Heart left ventricle (tissue), 16 donors: ENCODE measurements at regions not wholly inside any gene's neighbourhood (a gene's known extent, or its start where the extent isn't known, plus 50 kb on each side); places are given as distances from the start of the nearest gene placed in this dataset.

Source experiments
- ATAC-seq, 4 donors: fragments of 200-7000 bp; cut with Tn5 transposase; one replicate each; pipeline ENCODE4 v1.9.1; 2020 to 2022; ENCODE audit warnings: moderate library complexity in 4 of 4, mild to moderate bottlenecking in 3 of 4, moderate number of reproducible peaks in 1 of 4
- DNase-seq, 5 donors: peaks; one replicate each; pipeline ENCODE4 v3.0.0-alpha.2; 2020
- H3K27ac ChIP-seq, 12 donors: fragments of 200-600 bp; sonication (generic) in 4 of 12; one replicate each; pipeline versions ENCODE4 v1.5.0 to v1.8.0; 2016 to 2022; ENCODE audit warnings: mild to moderate bottlenecking in 2 of 12
- H3K27me3 ChIP-seq, 9 donors: fragments of 200-600 bp; sonication (generic) in 2 of 9; one replicate each; pipeline versions ENCODE4 v1.5.1 to v1.8.0; 2016 to 2022; ENCODE audit warnings: mild to moderate bottlenecking in 3 of 9
- H3K36me3 ChIP-seq, 9 donors: fragments of 200-600 bp; sonication (generic) in 2 of 9; one replicate each; pipeline versions ENCODE4 v1.5.0 to v1.8.0; 2018 to 2022; ENCODE audit warnings: mild to moderate bottlenecking in 2 of 9
- H3K4me1 ChIP-seq, 12 donors: fragments of 200-600 bp; sonication (generic) in 4 of 12; one replicate each; pipeline versions ENCODE4 v1.5.0 to v1.8.0; 2016 to 2022; ENCODE audit warnings: mild to moderate bottlenecking in 3 of 12
- H3K4me3 ChIP-seq, 12 donors: fragments of 200-600 bp; sonication (generic) in 4 of 12; one replicate each; pipeline versions ENCODE4 v1.5.0 to v1.8.0; 2017 to 2022; ENCODE audit warnings: mild to moderate bottlenecking in 9 of 12, moderate library complexity in 4 of 12
- H3K9me3 ChIP-seq, 12 donors: fragments of 200-600 bp; sonication (generic) in 4 of 12; one replicate each; pipeline versions ENCODE4 v1.5.0 to v1.8.0; 2016 to 2022; ENCODE audit warnings: mild to moderate bottlenecking in 1 of 12
- CTCF ChIP-seq, 12 donors: fragments of 200-600 bp; sonication (generic) in 4 of 12; IDR thresholded peaks; one replicate each; pipeline versions ENCODE4 v1.5.0 to v1.8.0; 2018 to 2022; ENCODE audit warnings: antibody characterized with exemption in 12 of 12, mild to moderate bottlenecking in 5 of 12
- POLR2A ChIP-seq, 2 donors: fragments of 450-650 bp; IDR thresholded peaks; one replicate each; pipeline ENCODE4 v1.6.1; 2017; ENCODE audit warnings: antibody characterized with exemption in 2 of 2, mild to moderate bottlenecking in 2 of 2, moderate library complexity in 2 of 2
- WGBS, 4 donors: extraction: QIAGEN DNeasy Blood & Tissue Kit in 2 of 4; methylation state at CpG; one replicate each; pipeline versions ENCODE4 v1.1.5 to v1.1.7; 2013 to 2018; 5-methylcytosine and 5-hydroxymethylcytosine counted together
- intact Hi-C, 10 donors: fragments of 100-400 bp; cut with DNase I; formaldehyde crosslinking; loops; one replicate each; pipeline versions ENCODE4 v1.11.1 to v1.14.2; 2022
- donor health status: ischemic (EF 13 %, LVEDD 7.1; RV severe dilation, severe dysfunction).
- donor health status: healthy with polysubstance abuse.
- donor health status: DM: no; HTN: yes; CAD: no.
- donor health status: DM: no; HTN: no; CAD: no.
- donor health status: ischemic (EF 25% LVEDD 6.9; RV normal size, moderate dysfunction).
- donor health status: ischemic (EF 25% LVEDD 5.7; RV mildly dilated, moderate dysfunction).
- donor health status: healthy.
- donor health status: DM: yes; HTN: yes; CAD: no.
- donor health status: ischemic (EF 35%, LVEDD 5.7; RV mildly dilated, moderate dysfunction).
- donor health status: nonischemic (EF 11% LVEDD 7.7; RV severe dilation, severe dysfunction).
- donor health status: DM: yes; HTN: yes; CAD: no.
- donor health status: PGD.
- donor health status: ischemic (EF 29% LVEDD 5.4; RV normal size, mild dysfunction).
- donor health status: nonischemic (EF 23%, LVEDD 6.1; RV moderate dilation, normal function).

GRCh38 chrX:150184491-150184890 lies 178.6 kb upstream of the MAMLD1 start:
- no peak overlapping the region for H3K4me3 ChIP-seq
- H3K36me3 ChIP-seq = no peaks in the 10 kb centered on the region
- H3K27me3 ChIP-seq = peaks cover 0 to 3% (median 0%) of the 10 kb centered on the region in 9 donors
- intact Hi-C loops = no loop called here
- DNase-seq (no peak), ATAC-seq (no peak)
- WGBS, 4 donors = 74 to 91% (median 82%) methylated on average over 3 of the region's 3 CpGs
- H3K9me3 ChIP-seq = peaks cover 0 to 4% (median 0%) of the 10 kb centered on the region in 12 donors
- no peaks in the 10 kb centered on the region for H3K4me1 ChIP-seq
- H3K27ac ChIP-seq = no peak overlapping the region
- no peak for TF ChIP-seq POLR2A (IDR thresholded peaks at IDR 0.05)

- 79 to 94% (median 88%) methylated on average over 5 of the region's 5 CpGs for WGBS, 4 donors
- no peak for DNase-seq
- no peaks in the 10 kb centered on the region for H3K9me3 ChIP-seq
- H3K27ac ChIP-seq = no peak overlapping the region
- intact Hi-C loops = no loop called here
- TF ChIP-seq POLR2A (IDR thresholded peaks at IDR 0.05) (no peak), CTCF (IDR thresholded peaks at IDR 0.05) (no peak)
- H3K27me3 ChIP-seq = peaks cover 0 to 4% (median 0%) of the 10 kb centered on the region in 9 donors
- no peaks in the 10 kb centered on the region for H3K36me3 ChIP-seq
- no peaks in the 10 kb centered on the region for H3K4me1 ChIP-seq
- no peak overlapping the region for H3K4me3 ChIP-seq
- ATAC-seq = no peak
Observed at GRCh38 chrX:150185766-150186165, 177.4 kb upstream of the MAMLD1 start.

- intact Hi-C loops = no loop called here
- no peaks in the 10 kb centered on the region for H3K36me3 ChIP-seq
- no peaks in the 10 kb centered on the region for H3K9me3 ChIP-seq
- no peak for TF ChIP-seq CTCF (IDR thresholded peaks at IDR 0.05)
- no peak for TF ChIP-seq POLR2A (IDR thresholded peaks at IDR 0.05)
- DNase-seq = no peak
- H3K27me3 ChIP-seq = peaks cover 0 to 4% (median 0%) of the 10 kb centered on the region in 9 donors
- no peak overlapping the region for H3K4me3 ChIP-seq
- no peak for ATAC-seq
- no peaks in the 10 kb centered on the region for H3K4me1 ChIP-seq
- 60 to 89% (median 79%) methylated on average over 5 of the region's 5 CpGs for WGBS, 4 donors
- no peak overlapping the region for H3K27ac ChIP-seq
Observed at GRCh38 chrX:150192816-150193215, 170.3 kb upstream of the MAMLD1 start.

GRCh38 chrX:150196285-150196684 lies 166.8 kb upstream of the MAMLD1 start:
- Histone ChIP-seq H3K4me3 (no peak overlapping the region), H3K36me3 (no peaks in the 10 kb centered on the region), H3K27me3 (no peaks in the 10 kb centered on the region), H3K4me1 (peaks cover 0 to 4% (median 0%) of the 10 kb centered on the region in 12 donors), H3K9me3 (no peaks in the 10 kb centered on the region), H3K27ac (no peak overlapping the region)
- WGBS, 4 donors = 61 to 90% (median 81%) methylated on average over 3 of the region's 3 CpGs
- intact Hi-C loops = no loop called here
- TF ChIP-seq CTCF (IDR thresholded peaks at IDR 0.05) (no peak), POLR2A (IDR thresholded peaks at IDR 0.05) (no peak)
- ATAC-seq (no peak), DNase-seq (no peak)

- intact Hi-C loops = no loop called here
- no peaks in the 10 kb centered on the region for H3K9me3 ChIP-seq
- no peaks in the 10 kb centered on the region for H3K36me3 ChIP-seq
- WGBS, 4 donors = 80 to 98% (median 94%) methylated on average over 2 of the region's 2 CpGs
- H3K4me1 ChIP-seq = peaks cover 0 to 4% (median 0%) of the 10 kb centered on the region in 12 donors
- ATAC-seq (no peak), DNase-seq (no peak)
- H3K27me3 ChIP-seq = no peaks in the 10 kb centered on the region
- no peak overlapping the region for H3K4me3 ChIP-seq
- TF ChIP-seq POLR2A (IDR thresholded peaks at IDR 0.05) (no peak), CTCF (IDR thresholded peaks at IDR 0.05) (no peak)
- no peak overlapping the region for H3K27ac ChIP-seq
Observed at GRCh38 chrX:150197388-150197787, 165.7 kb upstream of the MAMLD1 start.
